Bronchial epithelial cell (primary cell): ENCODE measurements at regions not wholly inside any gene's neighbourhood (a gene's known extent, or its start where the extent isn't known, plus 50 kb on each side); places are given as distances from the start of the nearest gene placed in this dataset.
A peak's percentile ranks its signal among the peaks of the same experiment; 100 is the strongest.

Experiments used
- DNase-seq: peaks from one replicate; pipeline ENCODE4 v3.0.0-alpha.2; 2010; ENCODE audit warnings: low read depth
- FAIRE-seq: peaks from 2 replicates; lab custom pipeline; 2011; peaks lifted over from hg19 to GRCh38; lab: Jason Lieb, UNC
- H3K27me3 ChIP-seq: 2 replicates; pipeline ENCODE4 v1.5.1; 2011; ENCODE audit warnings: low read length; ENCODE audit not compliant: control insufficient read depth, insufficient read depth
- H3K36me3 ChIP-seq: 2 replicates; pipeline ENCODE4 v1.5.1; 2011; ENCODE audit warnings: low read length; ENCODE audit not compliant: control insufficient read depth, insufficient read depth
- H3K4me3 ChIP-seq: 2 replicates; pipeline ENCODE4 v1.5.1; 2011; ENCODE audit warnings: mild to moderate bottlenecking, low read depth, low read length, control low read depth
- CTCF ChIP-seq: IDR thresholded peaks from 2 replicates; pipeline ENCODE4 v1.5.1; 2011; ENCODE audit warnings: mild to moderate bottlenecking, moderate library complexity, low read length, control low read depth, inconsistent platforms; ENCODE audit not compliant: insufficient read depth, severe bottlenecking

GRCh38 chrX:36927712-36928111 lies 80.5 kb upstream of the FAM47C start:
- TF ChIP-seq CTCF: no peak
- no peaks in the 10 kb centered on the region for H3K36me3 ChIP-seq
- H3K4me3 ChIP-seq: no peak overlapping the region
- H3K27me3 ChIP-seq: no peaks in the 10 kb centered on the region
- FAIRE-seq: no peak
- DNase-seq: no peak

- FAIRE-seq: no peak
- no peak for DNase-seq
- no peak overlapping the region for H3K4me3 ChIP-seq
- no peaks in the 10 kb centered on the region for H3K27me3 ChIP-seq
- no peak for TF ChIP-seq CTCF
- H3K36me3 ChIP-seq: no peaks in the 10 kb centered on the region
Observed at GRCh38 chrX:36930491-36930890, 77.7 kb upstream of the FAM47C start.

- Histone ChIP-seq H3K27me3 (no peaks in the 10 kb centered on the region), H3K4me3 (no peak overlapping the region), H3K36me3 (no peaks in the 10 kb centered on the region)
- no peak for TF ChIP-seq CTCF
- DNase-seq (no peak), FAIRE-seq (no peak)
Observed at GRCh38 chrX:36947214-36947613, 61.0 kb upstream of the FAM47C start.

- TF ChIP-seq CTCF: no peak
- FAIRE-seq: no peak
Observed at GRCh38 chrX:36950495-36951253, 57.5 kb upstream of the FAM47C start.

GRCh38 chrX:36957425-36958328 lies 50.5 kb upstream of the FAM47C start:
- FAIRE-seq: no peak

More at GRCh38 chrX:36950495-36951253, 57.5 kb upstream of the FAM47C start:
- Histone ChIP-seq H3K36me3 (no peaks in the 10 kb centered on the region), H3K4me3 (no peak overlapping the region), H3K27me3 (no peaks in the 10 kb centered on the region)
- no peak for DNase-seq

More at GRCh38 chrX:36957425-36958328, 50.5 kb upstream of the FAM47C start:
- H3K27me3 ChIP-seq: no peaks in the 10 kb centered on the region
- peak; percentile 18 for TF ChIP-seq CTCF
- DNase-seq: no peak
- H3K36me3 ChIP-seq: no peaks in the 10 kb centered on the region
- H3K4me3 ChIP-seq: peak overlapping the region; percentile 29
